Cardiac fibroblast (primary cell): ENCODE measurements at regions not wholly inside any gene's neighbourhood (a gene's known extent, or its start where the extent isn't known, plus 50 kb on each side); places are given as distances from the start of the nearest gene placed in this dataset.

Experiments used
- DNase-seq, 2 donors: peaks; one replicate each; pipeline versions ENCODE4 v3.0.0 to v3.0.0-alpha.2; 2010; ENCODE audit warnings: low read depth in 2 of 2
- H3K4me3 ChIP-seq, 2 donors: replicated peaks in 1 of 2; 1 replicate in 1 of 2; 2 replicates in 1 of 2; pipeline ENCODE4 v1.5.1; 2011; ENCODE audit warnings: low read depth in 2 of 2, low read length in 2 of 2, mild to moderate bottlenecking in 2 of 2, moderate library complexity in 1 of 2
- TF ChIP-seq, protein P1 (sequence below): IDR thresholded peaks from one replicate; pipeline ENCODE4 v1.5.1; 2011; ENCODE audit warnings: low read depth, mild to moderate bottlenecking, low read length, inconsistent platforms

DNA sequence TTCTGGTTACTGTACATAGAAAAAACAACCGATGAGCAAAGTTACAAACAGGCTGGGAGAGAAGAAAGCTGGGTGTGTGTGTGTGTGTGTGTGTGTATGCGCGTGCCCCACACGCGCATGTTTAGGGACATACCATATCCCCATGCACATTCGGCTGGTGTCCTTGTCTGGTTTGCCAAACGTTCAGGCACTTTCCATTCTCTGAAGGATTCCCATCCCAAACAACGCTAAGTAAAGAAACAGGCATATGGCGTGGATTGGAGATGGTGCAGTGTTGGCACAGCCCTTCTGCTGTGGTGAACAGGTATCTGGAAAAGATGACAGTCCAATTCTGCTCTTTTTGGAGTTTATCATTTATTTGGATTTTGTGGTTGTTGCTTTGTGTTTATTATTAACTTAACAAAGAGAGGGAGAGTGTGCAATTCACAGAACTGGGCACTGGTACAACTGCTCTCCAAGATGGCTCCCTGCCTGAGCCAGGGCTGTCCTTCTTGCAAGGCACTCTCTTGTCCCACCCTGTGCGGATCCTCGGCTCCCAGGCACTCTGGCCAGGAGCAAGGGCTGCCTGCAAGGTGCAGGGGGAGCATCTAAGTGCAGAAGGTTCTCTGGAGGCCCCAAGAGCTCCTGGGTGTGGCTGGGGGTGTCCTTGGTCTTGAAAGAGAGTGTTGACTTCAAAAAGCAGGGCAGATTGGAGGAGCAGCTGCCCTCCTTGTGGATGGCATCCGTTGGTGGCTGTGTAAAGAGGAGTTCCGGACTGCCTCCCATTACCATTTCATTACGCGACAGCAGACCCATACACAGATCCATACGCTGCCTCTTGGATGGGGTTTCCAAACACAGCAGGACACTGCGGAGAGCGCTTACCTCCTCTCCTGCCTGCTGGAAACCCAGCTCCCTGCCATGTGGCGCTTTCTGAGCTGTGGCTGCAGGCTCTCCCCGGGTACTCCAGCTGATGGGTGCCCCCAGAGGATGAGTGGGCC, 263.1 kb downstream of the ZNF536 start:
- no peak overlapping the region for H3K4me3 ChIP-seq
- no peak for DNase-seq
- TF ChIP-seq, protein P1, sequence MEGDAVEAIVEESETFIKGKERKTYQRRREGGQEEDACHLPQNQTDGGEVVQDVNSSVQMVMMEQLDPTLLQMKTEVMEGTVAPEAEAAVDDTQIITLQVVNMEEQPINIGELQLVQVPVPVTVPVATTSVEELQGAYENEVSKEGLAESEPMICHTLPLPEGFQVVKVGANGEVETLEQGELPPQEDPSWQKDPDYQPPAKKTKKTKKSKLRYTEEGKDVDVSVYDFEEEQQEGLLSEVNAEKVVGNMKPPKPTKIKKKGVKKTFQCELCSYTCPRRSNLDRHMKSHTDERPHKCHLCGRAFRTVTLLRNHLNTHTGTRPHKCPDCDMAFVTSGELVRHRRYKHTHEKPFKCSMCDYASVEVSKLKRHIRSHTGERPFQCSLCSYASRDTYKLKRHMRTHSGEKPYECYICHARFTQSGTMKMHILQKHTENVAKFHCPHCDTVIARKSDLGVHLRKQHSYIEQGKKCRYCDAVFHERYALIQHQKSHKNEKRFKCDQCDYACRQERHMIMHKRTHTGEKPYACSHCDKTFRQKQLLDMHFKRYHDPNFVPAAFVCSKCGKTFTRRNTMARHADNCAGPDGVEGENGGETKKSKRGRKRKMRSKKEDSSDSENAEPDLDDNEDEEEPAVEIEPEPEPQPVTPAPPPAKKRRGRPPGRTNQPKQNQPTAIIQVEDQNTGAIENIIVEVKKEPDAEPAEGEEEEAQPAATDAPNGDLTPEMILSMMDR = no peak

DNA sequence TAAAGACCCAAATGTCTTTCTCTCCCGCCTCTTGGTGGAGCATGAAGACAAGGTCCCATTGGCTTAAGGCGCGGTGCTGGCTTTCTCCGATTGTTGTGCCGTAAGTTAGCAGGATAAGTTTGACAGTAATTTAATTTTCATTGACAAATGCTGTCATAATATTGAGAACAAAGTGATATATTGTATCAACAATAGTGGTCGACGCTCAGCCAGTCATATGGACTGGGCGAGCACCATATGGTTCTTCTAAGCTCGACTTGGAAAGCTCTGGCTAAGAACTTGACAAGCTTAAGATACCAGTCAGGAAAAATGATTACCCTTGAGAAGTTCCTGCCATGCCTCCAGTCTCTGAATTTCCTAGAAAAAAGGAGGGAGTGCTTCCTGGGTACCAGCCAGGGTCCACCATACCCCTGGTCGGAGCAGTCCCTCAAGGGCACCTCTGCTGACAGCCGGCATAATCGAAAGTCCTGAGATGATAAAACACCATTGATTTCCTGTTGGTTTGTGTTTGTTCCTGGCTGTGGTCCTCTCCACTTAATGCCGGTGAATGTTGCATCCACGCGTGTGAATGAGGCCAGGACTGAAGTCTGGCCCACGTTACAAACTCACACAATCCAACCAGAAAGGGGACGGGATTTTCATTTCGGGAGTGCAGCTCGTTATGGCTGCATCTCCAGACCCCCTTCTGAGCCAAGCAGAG, 262.1 kb downstream of the ZNF536 start:
- DNase-seq = no peak
- TF ChIP-seq, protein P1 = no peak
- no peak overlapping the region for H3K4me3 ChIP-seq

DNA sequence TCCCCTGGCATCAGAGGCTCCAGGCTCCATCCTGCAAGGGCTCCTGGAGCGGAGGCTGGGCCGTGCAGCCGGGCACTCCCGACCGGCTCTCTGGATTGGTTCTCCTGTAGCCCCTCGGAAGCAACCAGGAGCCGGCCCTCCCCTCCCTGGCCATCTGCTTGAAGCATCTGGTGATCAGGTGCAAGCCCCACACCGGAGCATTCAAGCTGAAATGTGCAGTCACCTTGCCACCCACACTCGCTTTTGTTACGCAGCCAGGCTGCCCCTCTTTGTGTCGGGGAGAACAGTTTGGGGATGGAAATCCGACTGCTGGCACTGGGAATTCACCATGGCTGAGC, 258.8 kb downstream of the ZNF536 start:
- TF ChIP-seq, protein P1 = no peak
- H3K4me3 ChIP-seq = no peak overlapping the region
- DNase-seq = no peak

- TF ChIP-seq, protein P1 = no peak
- DNase-seq = no peak
- H3K4me3 ChIP-seq = no peak overlapping the region
Observed at GRCh38 chr19:30630289-30631032, 258.3 kb downstream of the ZNF536 start.

GRCh38 chr19:30629086-30629485, 256.9 kb downstream of the ZNF536 start:
- TF ChIP-seq, protein P1 = no peak
- no peak overlapping the region for H3K4me3 ChIP-seq

DNA sequence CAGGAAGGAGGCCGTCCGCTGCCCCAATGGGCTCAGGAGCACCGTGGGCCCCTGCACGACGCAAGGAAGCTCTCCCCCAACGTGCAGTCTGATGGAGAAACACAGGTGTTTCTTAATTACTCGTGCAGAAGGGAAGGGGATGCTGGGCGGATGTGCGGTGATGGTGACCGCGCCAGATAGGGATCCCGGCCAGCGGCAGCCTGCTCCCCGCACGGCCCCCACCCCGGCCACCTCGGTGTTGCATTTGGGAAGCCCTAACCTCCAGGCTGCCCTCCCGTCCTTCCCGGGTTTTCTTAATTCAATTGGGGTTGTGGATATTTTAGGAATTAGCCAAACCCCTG, 254.4 kb downstream of the ZNF536 start:
- TF ChIP-seq, protein P1 = no peak
- DNase-seq = no peak
- no peak overlapping the region for H3K4me3 ChIP-seq

More at GRCh38 chr19:30629086-30629485, 256.9 kb downstream of the ZNF536 start:
- no peak for DNase-seq
